ENCODE measurements at regions not wholly inside any gene's neighbourhood (a gene's known extent, or its start where the extent isn't known, plus 50 kb on each side); places are given as distances from the start of the nearest gene placed in this dataset.

- Histone ChIP-seq H3K4me2 (ENCODE audit: insufficient read depth in 1 of 2, low read depth in 2 of 2, low read length in 2 of 2) (no peak overlapping the region), H2BK120ac (replicated peaks; ENCODE audit: low read depth, low read length) (no peak overlapping the region), H4K91ac (replicated peaks; ENCODE audit: insufficient read length, low read length) (no peak overlapping the region), H3K27ac (ENCODE audit: low read depth, low read length) (no peak overlapping the region), H3K36me3 (ENCODE audit: control insufficient read depth in 2 of 4, insufficient read depth in 4 of 4, low read length in 3 of 4) (no peaks in the 10 kb centered on the region), H3K4ac (replicated peaks; ENCODE audit: insufficient read length, low read depth, low read length) (no peak overlapping the region), H2AK5ac (ENCODE audit: low read depth, low read length) (no peak overlapping the region), H2BK12ac (ENCODE audit: low read depth, low read length) (no peak overlapping the region), H3K27me3 (replicated peaks in 1 of 4; ENCODE audit: control insufficient read depth in 3 of 4, extremely low read depth in 1 of 4, insufficient read depth in 3 of 4, low read length in 3 of 4) (no peaks in the 10 kb centered on the region), H3K9me3 (ENCODE audit: insufficient read depth in 2 of 2, low read depth in 1 of 2, low read length in 1 of 2) (no peaks in the 10 kb centered on the region), H3K56ac (replicated peaks; ENCODE audit: insufficient read length, low read depth, low read length) (no peak overlapping the region), H3K14ac (ENCODE audit: insufficient read length) (no peak overlapping the region), H3K18ac (ENCODE audit: extremely low read depth, low read length) (no peak overlapping the region), H3K79me1 (ENCODE audit: low read depth, low read length) (no peaks in the 10 kb centered on the region), H4K5ac (ENCODE audit: insufficient read length, low read depth, low read length) (no peak overlapping the region), H2AFZ (ENCODE audit: low read length) (no peak overlapping the region; the same call in 1 of the 2 replicates), H3K4me1 (replicated peaks in 1 of 4; ENCODE audit: control insufficient read depth in 3 of 4, insufficient read depth in 4 of 4, low read length in 3 of 4) (no peaks in the 10 kb centered on the region), H3K23ac (ENCODE audit: insufficient read length) (no peak overlapping the region), H4K8ac (ENCODE audit: extremely low read depth, insufficient read depth, low read length) (no peak overlapping the region), H4K20me1 (replicated peaks in 1 of 2; ENCODE audit: control insufficient read depth in 1 of 2, insufficient read depth in 2 of 2, low read length in 2 of 2) (no peaks in the 10 kb centered on the region), H3K9ac (replicated peaks in 1 of 4; ENCODE audit: extremely low read depth in 1 of 4, low read depth in 3 of 4, low read length in 3 of 4) (no peak overlapping the region), H3K79me2 (ENCODE audit: control insufficient read depth in 1 of 2, insufficient read depth in 2 of 2, low read length in 2 of 2) (no peaks in the 10 kb centered on the region), H3K4me3 (ENCODE audit: extremely low read depth in 1 of 4, insufficient read depth in 2 of 4, low read depth in 3 of 4, low read length in 4 of 4) (no peak overlapping the region), H2BK5ac (ENCODE audit: low read depth, low read length) (no peak overlapping the region), H2BK15ac (ENCODE audit: low read length) (no peak overlapping the region), H2BK20ac (ENCODE audit: low read length) (no peak overlapping the region), H3K23me2 (ENCODE audit: low read depth, low read length) (no peaks in the 10 kb centered on the region)
- WGBS, 2 experiments (ENCODE audit: extremely low coverage in 1 of 2, insufficient coverage in 1 of 2, insufficient read length in 1 of 2, insufficient replicate concordance in 2 of 2, low coverage in 1 of 2, low lambda C conversion rate in 2 of 2, missing lambda C conversion rate in 1 of 2) = 66% methylated on average over 4 of the region's 4 CpGs; no CpG with 5 or more reads in 1 of the 2 experiments
- no peak for TF ChIP-seq MAFK (IDR thresholded peaks at IDR 0.05; ENCODE audit: low read depth, low read length)
- TF ChIP-seq BRCA1 (IDR thresholded peaks at IDR 0.05; ENCODE audit: low read depth, low read length) = no peak
- TF ChIP-seq SP1 (IDR thresholded peaks at IDR 0.05; ENCODE audit: low read depth, low read length) = no peak
- no peak for TF ChIP-seq CBX5 (IDR thresholded peaks at IDR 0.05; ENCODE audit: low read depth, low read length)
- TF ChIP-seq TBP (IDR thresholded peaks at IDR 0.05; ENCODE audit: low read depth, low read length) = no peak
- no peak for TF ChIP-seq ASH2L (IDR thresholded peaks at IDR 0.05; ENCODE audit: low read length)
- no peak for TF ChIP-seq GTF2F1 (IDR thresholded peaks at IDR 0.05; ENCODE audit: borderline replicate concordance, low read depth, low read length)
- TF ChIP-seq NANOG (IDR thresholded peaks at IDR 0.05; ENCODE audit: insufficient read depth, low read depth, low read length, poor library complexity, severe bottlenecking) = no peak
- no peak for TF ChIP-seq SP2 (IDR thresholded peaks at IDR 0.05; ENCODE audit: low read length)
- no peak for TF ChIP-seq SRF (IDR thresholded peaks at IDR 0.05; ENCODE audit: low read depth, low read length)
- no peak for TF ChIP-seq TAF7 (optimal IDR thresholded peaks at IDR 0.05; ENCODE audit: borderline replicate concordance, low read depth, low read length)
- DNase-seq (ENCODE audit: low read depth in 1 of 2, low spot score in 2 of 2) (no peak), FAIRE-seq (no peak)
- ChIA-PET POLR2A (ENCODE audit: partially characterized antibody) (no interaction called here), CTCF (ENCODE audit: partially characterized antibody) (no interaction called here)
Observed at GRCh38 chr9:102049586-102050246, 311.3 kb upstream of the GRIN3A start.

All from H1 (cell line).